K562 (cell line): ENCODE measurements at regions not wholly inside any gene's neighbourhood (a gene's known extent, or its start where the extent isn't known, plus 50 kb on each side); places are given as distances from the start of the nearest gene placed in this dataset.
A peak's percentile ranks its signal among the peaks of the same experiment; 100 is the strongest.

Experiments used
- ATAC-seq: fragments of 200-7000 bp; cut with Tn5 transposase; 3 replicates; pipeline ENCODE4 v1.9.1; 2020; ENCODE audit warnings: moderate library complexity
- BruUV-seq: library from RNA; stranded (reverse); fragments of 400-500 nt; replicated peaks from 2 replicates; lab custom pipeline; 2021; lab: Mats Ljungman, UMichigan
- CTCF ChIA-PET: fragments of 300-600 bp; formaldehyde crosslinking; extraction: SDS; loops from one replicate; lab custom pipeline; 2021; ENCODE audit warnings: low intra/inter-chr PET ratio; lab: Yijun Ruan, JAX
- POLR2A ChIA-PET: fragments of 300-600, 350-650 bp; sonication (Branson Sonifier 250); formaldehyde crosslinking; extraction: SDS; loops from one replicate; lab custom pipeline; 2021; ENCODE audit warnings: antibody characterized with exemption, inconsistent platforms; lab: Yijun Ruan, JAX
- DNase-seq, 4 experiments: peaks; one replicate each; pipeline versions ENCODE4 v3.0.0 to v3.0.0-alpha.2; 2011 to 2018; ENCODE audit warnings: low spot score in 3 of 4, mixed read lengths in 3 of 4; ENCODE audit errors: extremely low read depth in 1 of 4
- FAIRE-seq: peaks from 2 replicates; lab custom pipeline; 2011; peaks lifted over from hg19 to GRCh38; lab: Jason Lieb, UNC
- H2AFZ ChIP-seq: 2 replicates; pipeline ENCODE4 v1.6.0; 2011; ENCODE audit warnings: low read depth, low read length, control low read depth, inconsistent platforms
- H3K27ac ChIP-seq: fragments of 200-600 bp; 3 replicates; pipeline ENCODE4 v1.8.0; 2011; ENCODE audit warnings: low read depth, mild to moderate bottlenecking, control low read depth, inconsistent platforms, low read length, moderate library complexity, mixed read lengths; ENCODE audit errors: extremely low read depth
- H3K27me3 ChIP-seq, 2 experiments: fragments of 300-600 bp in 1 of 2; 2 replicates in 1 of 2; 3 replicates in 1 of 2; pipeline versions ENCODE4 v1.6.0 to v1.8.0; 2011; ENCODE audit warnings: inconsistent platforms in 2 of 2, low read length in 2 of 2, mild to moderate bottlenecking in 1 of 2, mixed read lengths in 1 of 2, moderate library complexity in 1 of 2; ENCODE audit not compliant: control insufficient read depth in 2 of 2, insufficient read depth in 2 of 2
- H3K36me3 ChIP-seq: fragments of 300-600 bp; 3 replicates; pipeline ENCODE4 v1.8.0; 2011; ENCODE audit warnings: mild to moderate bottlenecking, low read length, inconsistent platforms; ENCODE audit not compliant: control insufficient read depth, insufficient read depth
- H3K4me1 ChIP-seq, 2 experiments: fragments of 200-600 bp in 1 of 2; replicated peaks in 1 of 2; 2 replicates in 1 of 2; 3 replicates in 1 of 2; pipeline versions ENCODE4 v1.5.1 to v1.8.0; 2011; ENCODE audit warnings: inconsistent platforms in 2 of 2, low read length in 2 of 2, mild to moderate bottlenecking in 1 of 2, mixed read lengths in 1 of 2, moderate library complexity in 1 of 2; ENCODE audit not compliant: control insufficient read depth in 2 of 2, insufficient read depth in 2 of 2
- H3K4me2 ChIP-seq: 2 replicates; pipeline ENCODE4 v1.6.1; 2011; ENCODE audit warnings: low read length, control low read depth, inconsistent platforms, mixed read lengths; ENCODE audit not compliant: insufficient read depth
- H3K4me3 ChIP-seq: fragments of 200-600 bp; sonication (generic), shearing (Covaris generic); 2 replicates; pipeline ENCODE4 v1.5.1; 2016; ENCODE audit warnings: control low read depth, inconsistent platforms
- H3K79me2 ChIP-seq: fragments of 200-600 bp; 3 replicates; pipeline ENCODE4 v1.8.0; 2011; ENCODE audit warnings: low read length, inconsistent platforms; ENCODE audit not compliant: control insufficient read depth, insufficient read depth
- H3K9ac ChIP-seq, 2 experiments: 2 replicates each; pipeline versions ENCODE4 v1.6.0 to v1.6.1; 2011; ENCODE audit warnings: low read depth in 2 of 2, low read length in 2 of 2, control low read depth in 1 of 2, inconsistent platforms in 1 of 2, mild to moderate bottlenecking in 1 of 2, mixed read lengths in 1 of 2; ENCODE audit not compliant: insufficient read depth in 1 of 2
- H3K9me1 ChIP-seq: one replicate; pipeline ENCODE4 v1.6.0; 2011; ENCODE audit warnings: inconsistent platforms, mild to moderate bottlenecking, low read length, moderate library complexity; ENCODE audit not compliant: control insufficient read depth, insufficient read depth
- H3K9me3 ChIP-seq: replicated peaks from 2 replicates; pipeline ENCODE4 v1.5.1; 2011; ENCODE audit warnings: low read depth, low read length, inconsistent platforms; ENCODE audit not compliant: control insufficient read depth, insufficient read depth
- H4K20me1 ChIP-seq: replicated peaks from 2 replicates; pipeline ENCODE4 v1.6.1; 2011; ENCODE audit warnings: low read length, inconsistent platforms, mixed read lengths; ENCODE audit not compliant: control insufficient read depth, insufficient read depth
- CBX3 ChIP-seq, 2 experiments: IDR thresholded peaks; 1 replicate in 1 of 2; 2 replicates in 1 of 2; pipeline ENCODE4 v1.6.1; 2012; ENCODE audit warnings: inconsistent platforms in 2 of 2, low read length in 2 of 2, borderline replicate concordance in 1 of 2, control low read depth in 1 of 2
- CREM ChIP-seq: IDR thresholded peaks from 2 replicates; pipeline ENCODE4 v1.6.1; 2014; ENCODE audit warnings: antibody characterized with exemption, low read depth
- whole genome bisulfite sequencing: fragments of 100-300 bp; shearing (Covaris generic); methylation state at CpG from one replicate; pipeline ENCODE4 v1.1.6; 2016; ENCODE audit warnings: low coverage, mixed read lengths; ENCODE audit not compliant: insufficient coverage; ENCODE audit errors: missing lambda C conversion rate; 5-methylcytosine and 5-hydroxymethylcytosine counted together
- in situ Hi-C: fragments of 300-500 bp; cut with MboI; formaldehyde crosslinking; loops from 4 replicates; pipeline ENCODE4 v1.15.0; 2018; ENCODE audit warnings: inconsistent platforms, mixed read lengths
- intact Hi-C: fragments of 100-400 bp; cut with micrococcal nuclease; formaldehyde crosslinking; loops from 2 replicates; pipeline ENCODE4 v1.14.2; 2022
- TF ChIP-seq, protein P1 (sequence below): fragments of 450-650 bp; IDR thresholded peaks from 2 replicates; pipeline ENCODE4 v1.6.1; 2016; ENCODE audit warnings: low read depth

DNA sequence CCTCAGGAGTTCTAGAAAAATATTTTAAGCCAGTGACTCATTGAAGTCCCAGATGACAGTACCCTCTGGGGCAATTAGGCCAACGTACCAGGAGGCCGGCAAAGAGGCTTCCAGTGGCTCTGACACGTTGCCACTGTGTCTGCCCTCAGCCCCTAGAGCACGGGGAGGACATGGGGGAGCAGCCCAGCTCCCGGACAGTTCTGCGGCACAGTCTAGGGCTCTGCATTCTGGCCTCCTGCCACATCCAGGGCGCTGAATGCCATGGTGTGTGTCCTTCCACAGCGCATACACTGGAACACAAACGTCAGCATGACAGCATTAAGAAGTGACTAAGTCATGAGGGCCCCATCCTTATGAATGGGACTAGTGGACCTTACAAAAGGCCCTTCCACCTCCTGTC is 156.2 kb downstream of the RNASET2 start:
- Histone ChIP-seq H3K4me2 (no peak overlapping the region), H3K4me3 (no peak overlapping the region), H3K4me1 (no peaks in the 10 kb centered on the region; a peak in 2 of 5 replicates), H3K9ac (no peak overlapping the region; a peak in 1 of 4 replicates), H3K9me3 (no peaks in the 10 kb centered on the region), H3K27ac (no peak overlapping the region), H3K79me2 (no peaks in the 10 kb centered on the region), H4K20me1 (no peaks in the 10 kb centered on the region), H3K27me3 (peaks cover 6 to 35% of the 10 kb centered on the region in 2 experiments; a peak in 4 of 5 replicates), H2AFZ (no peak overlapping the region), H3K9me1 (no peaks in the 10 kb centered on the region), H3K36me3 (no peaks in the 10 kb centered on the region)
- TF ChIP-seq CREM (0 out of 2 replicates have a peak, but pooled peaks have one; percentile 10), CBX3 (IDR thresholded peaks at IDR 0.05; ENCODE audit: borderline replicate concordance in 1 of 2, low read length in 2 of 2) (no peak)
- TF ChIP-seq, protein P1, sequence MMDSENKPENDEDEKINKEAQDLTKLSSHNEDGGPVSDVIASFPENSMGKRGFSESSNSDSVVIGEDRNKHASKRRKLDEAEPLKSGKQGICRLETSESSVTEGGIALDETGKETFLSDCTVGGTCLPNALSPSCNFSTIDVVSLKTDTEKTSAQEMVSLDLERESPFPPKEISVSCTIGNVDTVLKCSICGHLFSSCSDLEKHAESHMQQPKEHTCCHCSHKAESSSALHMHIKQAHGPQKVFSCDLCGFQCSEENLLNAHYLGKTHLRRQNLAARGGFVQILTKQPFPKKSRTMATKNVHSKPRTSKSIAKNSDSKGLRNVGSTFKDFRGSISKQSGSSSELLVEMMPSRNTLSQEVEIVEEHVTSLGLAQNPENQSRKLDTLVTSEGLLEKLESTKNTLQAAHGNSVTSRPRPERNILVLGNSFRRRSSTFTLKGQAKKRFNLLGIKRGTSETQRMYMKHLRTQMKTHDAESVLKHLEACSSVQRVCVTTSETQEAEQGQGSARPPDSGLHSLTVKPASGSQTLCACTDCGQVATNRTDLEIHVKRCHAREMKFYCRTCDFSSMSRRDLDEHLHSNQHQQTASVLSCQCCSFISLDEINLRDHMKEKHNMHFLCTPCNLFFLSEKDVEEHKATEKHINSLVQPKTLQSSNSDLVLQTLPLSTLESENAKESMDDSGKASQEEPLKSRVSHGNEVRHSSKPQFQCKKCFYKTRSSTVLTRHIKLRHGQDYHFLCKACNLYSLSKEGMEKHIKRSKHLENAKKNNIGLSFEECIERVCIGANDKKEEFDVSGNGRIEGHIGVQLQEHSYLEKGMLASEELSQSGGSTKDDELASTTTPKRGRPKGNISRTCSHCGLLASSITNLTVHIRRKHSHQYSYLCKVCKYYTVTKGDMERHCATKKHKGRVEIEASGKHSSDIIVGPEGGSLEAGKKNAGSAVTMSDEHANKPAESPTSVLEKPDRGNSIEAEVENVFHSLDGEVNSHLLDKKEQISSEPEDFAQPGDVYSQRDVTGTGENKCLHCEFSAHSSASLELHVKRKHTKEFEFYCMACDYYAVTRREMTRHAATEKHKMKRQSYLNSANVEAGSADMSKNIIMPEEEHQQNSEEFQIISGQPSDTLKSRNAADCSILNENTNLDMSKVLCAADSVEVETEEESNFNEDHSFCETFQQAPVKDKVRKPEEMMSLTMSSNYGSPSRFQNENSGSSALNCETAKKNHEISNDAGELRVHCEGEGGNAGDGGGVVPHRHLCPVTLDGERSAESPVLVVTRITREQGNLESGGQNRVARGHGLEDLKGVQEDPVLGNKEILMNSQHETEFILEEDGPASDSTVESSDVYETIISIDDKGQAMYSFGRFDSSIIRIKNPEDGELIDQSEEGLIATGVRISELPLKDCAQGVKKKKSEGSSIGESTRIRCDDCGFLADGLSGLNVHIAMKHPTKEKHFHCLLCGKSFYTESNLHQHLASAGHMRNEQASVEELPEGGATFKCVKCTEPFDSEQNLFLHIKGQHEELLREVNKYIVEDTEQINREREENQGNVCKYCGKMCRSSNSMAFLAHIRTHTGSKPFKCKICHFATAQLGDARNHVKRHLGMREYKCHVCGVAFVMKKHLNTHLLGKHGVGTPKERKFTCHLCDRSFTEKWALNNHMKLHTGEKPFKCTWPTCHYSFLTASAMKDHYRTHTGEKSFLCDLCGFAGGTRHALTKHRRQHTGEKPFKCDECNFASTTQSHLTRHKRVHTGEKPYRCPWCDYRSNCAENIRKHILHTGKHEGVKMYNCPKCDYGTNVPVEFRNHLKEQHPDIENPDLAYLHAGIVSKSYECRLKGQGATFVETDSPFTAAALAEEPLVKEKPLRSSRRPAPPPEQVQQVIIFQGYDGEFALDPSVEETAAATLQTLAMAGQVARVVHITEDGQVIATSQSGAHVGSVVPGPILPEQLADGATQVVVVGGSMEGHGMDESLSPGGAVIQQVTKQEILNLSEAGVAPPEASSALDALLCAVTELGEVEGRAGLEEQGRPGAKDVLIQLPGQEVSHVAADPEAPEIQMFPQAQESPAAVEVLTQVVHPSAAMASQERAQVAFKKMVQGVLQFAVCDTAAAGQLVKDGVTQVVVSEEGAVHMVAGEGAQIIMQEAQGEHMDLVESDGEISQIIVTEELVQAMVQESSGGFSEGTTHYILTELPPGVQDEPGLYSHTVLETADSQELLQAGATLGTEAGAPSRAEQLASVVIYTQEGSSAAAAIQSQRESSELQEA = no peak
- DNase-seq (no peak), ATAC-seq (no peak), FAIRE-seq (no peak)
- in situ Hi-C loops (no loop called here), intact Hi-C loops (no loop called here)
- WGBS = 16% methylated on average over 9 of the region's 9 CpGs
- no TSS peak for BruUV-seq
- CTCF ChIA-PET = no interaction called here
- POLR2A ChIA-PET = no interaction called here
